H1 (cell line): ENCODE measurements at regions not wholly inside any gene's neighbourhood (a gene's known extent, or its start where the extent isn't known, plus 50 kb on each side); places are given as distances from the start of the nearest gene placed in this dataset.

ENCODE experiments used
- CTCF ChIA-PET: fragments of 300-600 bp; sonication (Branson Sonifier 250); formaldehyde crosslinking; loops from one replicate; lab custom pipeline; 2021; ENCODE audit not compliant: partially characterized antibody; lab: Charles Lee
- POLR2A ChIA-PET: fragments of 300-600 bp; sonication (Branson Sonifier 250); formaldehyde crosslinking; loops from one replicate; lab custom pipeline; 2021; ENCODE audit warnings: inconsistent platforms; ENCODE audit not compliant: partially characterized antibody; lab: Charles Lee
- DNase-seq, 2 experiments: peaks; one replicate each; pipeline versions ENCODE4 v3.0.0 to v3.0.0-alpha.2; 2010 to 2022; ENCODE audit warnings: low spot score in 2 of 2, low read depth in 1 of 2, mixed read lengths in 1 of 2
- FAIRE-seq: peaks from 2 replicates; lab custom pipeline; 2011; peaks lifted over from hg19 to GRCh38; lab: Jason Lieb, UNC
- H2AFZ ChIP-seq: 2 replicates; pipeline ENCODE4 v1.8.1; 2012; ENCODE audit warnings: low read length, inconsistent platforms
- H2AK5ac ChIP-seq: 2 replicates; pipeline ENCODE4 v1.6.1; 2013; ENCODE audit warnings: low read depth, low read length
- H2BK120ac ChIP-seq: replicated peaks from 2 replicates; pipeline ENCODE3; 2013; ENCODE audit warnings: low read depth, low read length, inconsistent platforms
- H2BK12ac ChIP-seq: 2 replicates; pipeline ENCODE4 v1.6.1; 2013; ENCODE audit warnings: low read depth, low read length
- H2BK15ac ChIP-seq: 2 replicates; pipeline ENCODE4 v1.6.1; 2013; ENCODE audit warnings: low read length
- H2BK20ac ChIP-seq: 2 replicates; pipeline ENCODE4 v1.6.1; 2013; ENCODE audit warnings: low read length
- H2BK5ac ChIP-seq: 2 replicates; pipeline ENCODE4 v1.6.1; 2013; ENCODE audit warnings: low read depth, low read length
- H3K14ac ChIP-seq: 2 replicates; pipeline ENCODE4 v1.6.1; 2013; ENCODE audit warnings: inconsistent platforms; ENCODE audit not compliant: insufficient read length
- H3K18ac ChIP-seq: 2 replicates; pipeline ENCODE4 v1.6.1; 2013; ENCODE audit warnings: low read length; ENCODE audit errors: extremely low read depth
- H3K23ac ChIP-seq: 2 replicates; pipeline ENCODE4 v1.6.1; 2013; ENCODE audit warnings: inconsistent platforms; ENCODE audit not compliant: insufficient read length
- H3K23me2 ChIP-seq: 2 replicates; pipeline ENCODE4 v1.6.1; 2013; ENCODE audit warnings: low read depth, low read length
- H3K27ac ChIP-seq: 2 replicates; pipeline ENCODE4 v1.6.1; 2011; ENCODE audit warnings: low read depth, low read length, inconsistent platforms
- H3K27me3 ChIP-seq, 4 experiments: replicated peaks in 1 of 4; 1 replicate in 1 of 4; 2 replicates in 3 of 4; pipeline versions ENCODE4 v1.6.1 to v1.8.1; 2011 to 2013; ENCODE audit warnings: low read length in 3 of 4, mild to moderate bottlenecking in 3 of 4, inconsistent platforms in 2 of 4, mixed read lengths in 2 of 4, moderate library complexity in 1 of 4; ENCODE audit not compliant: control insufficient read depth in 3 of 4, insufficient read depth in 3 of 4; ENCODE audit errors: extremely low read depth in 1 of 4
- H3K36me3 ChIP-seq, 4 experiments: 2 replicates each; pipeline versions ENCODE4 v1.6.1 to v1.8.1; 2011 to 2013; ENCODE audit warnings: mild to moderate bottlenecking in 4 of 4, low read length in 3 of 4, moderate library complexity in 2 of 4, control low read depth in 1 of 4, inconsistent platforms in 1 of 4; ENCODE audit not compliant: insufficient read depth in 4 of 4, control insufficient read depth in 2 of 4
- H3K4ac ChIP-seq: replicated peaks from 2 replicates; pipeline ENCODE3; 2013; ENCODE audit warnings: low read length, low read depth, mixed read lengths, inconsistent platforms; ENCODE audit not compliant: insufficient read length
- H3K4me1 ChIP-seq, 4 experiments: replicated peaks in 1 of 4; 1 replicate in 1 of 4; 2 replicates in 3 of 4; pipeline versions ENCODE4 v1.6.1 to v1.8.1; 2011 to 2013; ENCODE audit warnings: low read length in 3 of 4, inconsistent platforms in 2 of 4, mixed read lengths in 1 of 4; ENCODE audit not compliant: insufficient read depth in 4 of 4, control insufficient read depth in 3 of 4
- H3K4me2 ChIP-seq, 2 experiments: 2 replicates each; pipeline versions ENCODE4 v1.6.1 to v1.8.1; 2011 to 2013; ENCODE audit warnings: low read depth in 2 of 2, low read length in 2 of 2, control low read depth in 1 of 2, inconsistent platforms in 1 of 2, mild to moderate bottlenecking in 1 of 2; ENCODE audit not compliant: insufficient read depth in 1 of 2
- H3K4me3 ChIP-seq, 4 experiments: fragments of 200-600, 300-600 bp in 1 of 4; sonication (generic), shearing (Covaris generic), sonication (Bioruptor Twin) in 1 of 4; 2 replicates each; pipeline versions ENCODE4 v1.5.1 to v1.8.1; 2011 to 2016; ENCODE audit warnings: low read length in 4 of 4, low read depth in 3 of 4, control low read depth in 2 of 4, inconsistent platforms in 2 of 4, mild to moderate bottlenecking in 2 of 4, mixed read lengths in 1 of 4, moderate library complexity in 1 of 4; ENCODE audit not compliant: insufficient read depth in 2 of 4; ENCODE audit errors: extremely low read depth in 1 of 4
- H3K56ac ChIP-seq: replicated peaks from 2 replicates; pipeline ENCODE3; 2013; ENCODE audit warnings: low read depth, mild to moderate bottlenecking, mixed read lengths, low read length, inconsistent platforms; ENCODE audit not compliant: insufficient read length
- H3K79me1 ChIP-seq: 2 replicates; pipeline ENCODE4 v1.6.1; 2013; ENCODE audit warnings: low read depth, low read length, control low read depth
- H3K79me2 ChIP-seq, 2 experiments: 2 replicates each; pipeline versions ENCODE4 v1.6.1 to v1.8.1; 2012 to 2013; ENCODE audit warnings: low read length in 2 of 2, mild to moderate bottlenecking in 2 of 2, inconsistent platforms in 1 of 2; ENCODE audit not compliant: insufficient read depth in 2 of 2, control insufficient read depth in 1 of 2
- H3K9ac ChIP-seq, 4 experiments: replicated peaks in 1 of 4; 1 replicate in 1 of 4; 2 replicates in 3 of 4; pipeline versions ENCODE4 v1.6.1 to v1.8.1; 2011 to 2013; ENCODE audit warnings: low read depth in 3 of 4, low read length in 3 of 4, control low read depth in 2 of 4, mild to moderate bottlenecking in 2 of 4, moderate library complexity in 2 of 4, inconsistent platforms in 1 of 4; ENCODE audit errors: extremely low read depth in 1 of 4
- H3K9me3 ChIP-seq, 2 experiments: 2 replicates each; pipeline versions ENCODE4 v1.6.1 to v1.8.1; 2012 to 2013; ENCODE audit warnings: mild to moderate bottlenecking in 2 of 2, moderate library complexity in 2 of 2, control low read depth in 1 of 2, inconsistent platforms in 1 of 2, low read depth in 1 of 2, low read length in 1 of 2, mixed read lengths in 1 of 2; ENCODE audit not compliant: insufficient read depth in 2 of 2
- H4K20me1 ChIP-seq, 2 experiments: replicated peaks in 1 of 2; 2 replicates each; pipeline versions ENCODE3 to v1.8.1; 2011 to 2013; ENCODE audit warnings: inconsistent platforms in 2 of 2, low read length in 2 of 2, mild to moderate bottlenecking in 1 of 2; ENCODE audit not compliant: insufficient read depth in 2 of 2, control insufficient read depth in 1 of 2
- H4K5ac ChIP-seq: 2 replicates; pipeline ENCODE4 v1.6.1; 2013; ENCODE audit warnings: low read length, low read depth, mixed read lengths, inconsistent platforms; ENCODE audit not compliant: insufficient read length
- H4K8ac ChIP-seq: 2 replicates; pipeline ENCODE4 v1.8.0; 2013; ENCODE audit warnings: mild to moderate bottlenecking, moderate library complexity, low read length, inconsistent platforms; ENCODE audit not compliant: insufficient read depth; ENCODE audit errors: extremely low read depth
- H4K91ac ChIP-seq: replicated peaks from 2 replicates; pipeline ENCODE3; 2013; ENCODE audit warnings: low read length, mixed read lengths, inconsistent platforms; ENCODE audit not compliant: insufficient read length
- CREB1 ChIP-seq: IDR thresholded peaks from 2 replicates; pipeline ENCODE4 v1.6.1; 2012; ENCODE audit warnings: inconsistent platforms
- CTBP2 ChIP-seq: IDR thresholded peaks from 2 replicates; pipeline ENCODE4 v1.7.0; 2011; ENCODE audit warnings: borderline replicate concordance, mild to moderate bottlenecking, moderate library complexity, mixed read lengths, low read length; ENCODE audit not compliant: insufficient read depth, insufficient read length
- JUN ChIP-seq: IDR thresholded peaks from 2 replicates; pipeline ENCODE4 v1.6.1; 2011; ENCODE audit warnings: low read depth, mild to moderate bottlenecking, improper control_type of control experiment, low read length
- KDM5A ChIP-seq: fragments of 200-600 bp; IDR thresholded peaks from 2 replicates; pipeline ENCODE4 v1.7.1; 2012; ENCODE audit warnings: mild to moderate bottlenecking, low read length, inconsistent platforms, mixed read lengths
- MAFK ChIP-seq: IDR thresholded peaks from 2 replicates; pipeline ENCODE4 v1.6.1; 2012; ENCODE audit warnings: low read depth, mild to moderate bottlenecking, improper control_type of control experiment, low read length
- RAD21 ChIP-seq, 2 experiments: IDR thresholded peaks in 1 of 2; conservative IDR thresholded peaks in 1 of 2; 2 replicates each; pipeline ENCODE4 v1.6.1; 2011; ENCODE audit warnings: low read depth in 2 of 2, low read length in 2 of 2, improper control_type of control experiment in 1 of 2, inconsistent platforms in 1 of 2, mild to moderate bottlenecking in 1 of 2, moderate library complexity in 1 of 2
- RFX5 ChIP-seq: IDR thresholded peaks from 2 replicates; pipeline ENCODE4 v1.6.1; 2011; ENCODE audit warnings: low read depth, low read length, improper control_type of control experiment, borderline replicate concordance
- RNF2 ChIP-seq: fragments of 200-900, 300-1000 bp; sonication (generic); IDR thresholded peaks from 2 replicates; pipeline ENCODE4 v1.7.1; 2016; ENCODE audit warnings: borderline replicate concordance, low read depth, mild to moderate bottlenecking, antibody characterized with exemption, low read length; ENCODE audit not compliant: poor library complexity, severe bottlenecking; ENCODE audit errors: missing control alignments
- TAF1 ChIP-seq: IDR thresholded peaks from 2 replicates; pipeline ENCODE4 v1.6.1; 2011; ENCODE audit warnings: mild to moderate bottlenecking, low read depth, low read length
- TAF7 ChIP-seq: optimal IDR thresholded peaks from 2 replicates; pipeline ENCODE3; 2011; ENCODE audit warnings: low read depth, mild to moderate bottlenecking, inconsistent platforms, low read length, moderate library complexity, borderline replicate concordance
- USF2 ChIP-seq: IDR thresholded peaks from 2 replicates; pipeline ENCODE4 v1.6.1; 2011; ENCODE audit warnings: low read length, improper control_type of control experiment
- WGBS, 2 experiments: shearing (Covaris generic) in 1 of 2; methylation state at CpG; one replicate each; pipeline versions ENCODE4 v1.1.6 to v1.1.7; 2013 to 2015; ENCODE audit warnings: low lambda C conversion rate in 2 of 2, mixed read lengths in 2 of 2, inconsistent platforms in 1 of 2, low coverage in 1 of 2, missing lambda C conversion rate in 1 of 2; ENCODE audit not compliant: insufficient replicate concordance in 2 of 2, insufficient coverage in 1 of 2, insufficient read length in 1 of 2; ENCODE audit errors: extremely low coverage in 1 of 2, missing lambda C conversion rate in 1 of 2; 5-methylcytosine and 5-hydroxymethylcytosine counted together

- H3K4ac ChIP-seq, result no peak overlapping the region
- H3K56ac ChIP-seq, result no peak overlapping the region
- H2BK15ac ChIP-seq, result no peak overlapping the region
- peaks cover 0 to 8% (median 3%) of the 10 kb centered on the region in 4 experiments; a peak in 5 of 7 replicates for H3K4me1 ChIP-seq
- no peaks in the 10 kb centered on the region for H4K20me1 ChIP-seq
- no peak overlapping the region for H3K4me2 ChIP-seq
- H3K27me3 ChIP-seq, result no peaks in the 10 kb centered on the region
- DNase-seq, result no peak
- WGBS, 2 experiments, result 91% methylated on average over 9 of the region's 9 CpGs; no CpG with 5 or more reads in 1 of the 2 experiments
- H3K4me3 ChIP-seq, result no peak overlapping the region
- no peak overlapping the region for H2AFZ ChIP-seq
- ChIA-PET POLR2A (no interaction called here), CTCF (no interaction called here)
- no peak overlapping the region for H3K18ac ChIP-seq
- H4K5ac ChIP-seq, result no peak overlapping the region
- no peak overlapping the region for H3K23ac ChIP-seq
- H3K79me1 ChIP-seq, result no peaks in the 10 kb centered on the region
- H3K14ac ChIP-seq, result no peak overlapping the region
- H3K36me3 ChIP-seq, result no peaks in the 10 kb centered on the region
- H3K27ac ChIP-seq, result no peak overlapping the region
- H4K8ac ChIP-seq, result no peak overlapping the region
- no peak overlapping the region for H4K91ac ChIP-seq
- H3K79me2 ChIP-seq, result no peaks in the 10 kb centered on the region
- no peak overlapping the region for H2BK5ac ChIP-seq
- no peak overlapping the region for H2BK120ac ChIP-seq
- FAIRE-seq, result no peak
- H2AK5ac ChIP-seq, result no peak overlapping the region
- no peaks in the 10 kb centered on the region; a peak in 1 of 4 replicates for H3K9me3 ChIP-seq
- no peaks in the 10 kb centered on the region for H3K23me2 ChIP-seq
- no peak overlapping the region for H2BK20ac ChIP-seq
- H2BK12ac ChIP-seq, result no peak overlapping the region
- H3K9ac ChIP-seq, result no peak overlapping the region
- no peak for TF ChIP-seq RFX5
- TF ChIP-seq TAF7, result no peak
- TF ChIP-seq KDM5A, result no peak
- TF ChIP-seq CTBP2, result no peak
- no peak for TF ChIP-seq RAD21 (IDR thresholded peaks at IDR 0.05 in 1 of 2, conservative IDR thresholded peaks at IDR 0.05 in 1 of 2; ENCODE audit: low read depth in 2 of 2, low read length in 2 of 2)
- TF ChIP-seq USF2, result no peak
- no peak for TF ChIP-seq CREB1
- no peak for TF ChIP-seq TAF1
- no peak for TF ChIP-seq RNF2
- no peak for TF ChIP-seq JUN
- no peak for TF ChIP-seq MAFK
Measured at GRCh38 chr2:239610457-239611221, 209.8 kb upstream of the HDAC4 start.
